ENCODE measurements at regions not wholly inside any gene's neighbourhood (a gene's known extent, or its start where the extent isn't known, plus 50 kb on each side); places are given as distances from the start of the nearest gene placed in this dataset.

- DNase-seq (ENCODE audit: low spot score) (no peak), ATAC-seq (no peak)
- Mint-ChIP-seq H3K4me3 (no peak overlapping the region), H3K27ac (no peak overlapping the region), H3K36me3 (peaks cover 28% of the 10 kb centered on the region), H3K27me3 (ENCODE audit: low read depth) (no peaks in the 10 kb centered on the region), H3K9me3 (peaks cover 23% of the 10 kb centered on the region), H3K4me1 (peaks cover 16% of the 10 kb centered on the region)
- POLR2A ChIA-PET: no interaction called here
- CTCF ChIA-PET: no interaction called here
- no peak for TF ChIP-seq CREB1 (CRISPR knock-in tag; IDR thresholded peaks at IDR 0.05)
- TF ChIP-seq ZNF396 (CRISPR knock-in tag; IDR thresholded peaks at IDR 0.05; ENCODE audit: borderline replicate concordance): no peak
- TF ChIP-seq CBFB (CRISPR knock-in tag; IDR thresholded peaks at IDR 0.05; ENCODE audit: low read depth): no peak
- TF ChIP-seq ZNF532 (CRISPR knock-in tag; IDR thresholded peaks at IDR 0.05; ENCODE audit: borderline replicate concordance): no peak
These were observed 53.9 kb upstream of the TNFAIP8 start for GRCh38 chr5:119301906-119302305.

GRCh38 chr5:119302449-119302848 lies 53.4 kb upstream of the TNFAIP8 start:
- DNase-seq (ENCODE audit: low spot score) (no peak), ATAC-seq (no peak)
- H3K4me1 Mint-ChIP-seq: peaks cover 16% of the 10 kb centered on the region
- H3K27me3 Mint-ChIP-seq (ENCODE audit: low read depth): no peaks in the 10 kb centered on the region
- peaks cover 28% of the 10 kb centered on the region for H3K36me3 Mint-ChIP-seq
- ChIA-PET CTCF (no interaction called here), POLR2A (no interaction called here)
- TF ChIP-seq GABPB1 (CRISPR knock-in tag; IDR thresholded peaks at IDR 0.05) (no peak), ERG (CRISPR knock-in tag; IDR thresholded peaks at IDR 0.05) (no peak), FOXK1 (CRISPR knock-in tag; IDR thresholded peaks at IDR 0.05) (no peak), ATF2 (CRISPR knock-in tag; IDR thresholded peaks at IDR 0.05; ENCODE audit: borderline replicate concordance, low read depth) (no peak), ZNF219 (CRISPR knock-in tag; IDR thresholded peaks at IDR 0.05; ENCODE audit: borderline replicate concordance) (no peak), ATF3 (CRISPR knock-in tag; conservative IDR thresholded peaks at IDR 0.05) (no peak), TP53 (CRISPR knock-in tag; IDR thresholded peaks at IDR 0.05) (no peak)
- no peak overlapping the region for H3K4me3 Mint-ChIP-seq
- peaks cover 23% of the 10 kb centered on the region for H3K9me3 Mint-ChIP-seq
- no peak overlapping the region for H3K27ac Mint-ChIP-seq

- Mint-ChIP-seq H3K27me3 (ENCODE audit: low read depth) (no peaks in the 10 kb centered on the region), H3K4me3 (no peak overlapping the region), H3K27ac (peak overlapping the region; percentile 42; the same call in 1 of the 2 replicates), H3K36me3 (peaks cover 28% of the 10 kb centered on the region), H3K4me1 (peaks cover 16% of the 10 kb centered on the region), H3K9me3 (peaks cover 23% of the 10 kb centered on the region)
- ChIA-PET CTCF (interaction anchor here (1.1 kb wide), 1 partner anchor 315 kb away, joined by 4 read pairs; the partner anchor contains the start of gene DTWD2), POLR2A (interaction anchor here (0.6 kb wide), 1 partner anchor 21 kb away, joined by 3 read pairs; no protein-coding TSS in a partner anchor)
- ATAC-seq (peak; percentile 24; the same call in 1 of the 2 replicates), DNase-seq (ENCODE audit: low spot score) (no peak)
- TF ChIP-seq TEAD4 (CRISPR knock-in tag; IDR thresholded peaks at IDR 0.05) (no peak), SP1 (CRISPR knock-in tag; conservative IDR thresholded peaks at IDR 0.05) (no peak), PREB (CRISPR knock-in tag; IDR thresholded peaks at IDR 0.05; ENCODE audit: borderline replicate concordance) (no peak), JAZF1 (CRISPR knock-in tag; IDR thresholded peaks at IDR 0.05) (no peak), CTCF (IDR thresholded peaks at IDR 0.05) (no peak), ZNF232 (CRISPR knock-in tag; IDR thresholded peaks at IDR 0.05) (no peak), FOXJ3 (CRISPR knock-in tag; IDR thresholded peaks at IDR 0.05; ENCODE audit: borderline replicate concordance) (no peak), CREB1 (CRISPR knock-in tag; IDR thresholded peaks at IDR 0.05) (no peak), PRRX2 (CRISPR knock-in tag; IDR thresholded peaks at IDR 0.05) (no peak)
These were observed 52.6 kb upstream of the TNFAIP8 start for GRCh38 chr5:119302916-119303897.

Data from WTC11 (cell line).